ENCODE measurements at regions not wholly inside any gene's neighbourhood (a gene's known extent, or its start where the extent isn't known, plus 50 kb on each side); places are given as distances from the start of the nearest gene placed in this dataset.

DNA sequence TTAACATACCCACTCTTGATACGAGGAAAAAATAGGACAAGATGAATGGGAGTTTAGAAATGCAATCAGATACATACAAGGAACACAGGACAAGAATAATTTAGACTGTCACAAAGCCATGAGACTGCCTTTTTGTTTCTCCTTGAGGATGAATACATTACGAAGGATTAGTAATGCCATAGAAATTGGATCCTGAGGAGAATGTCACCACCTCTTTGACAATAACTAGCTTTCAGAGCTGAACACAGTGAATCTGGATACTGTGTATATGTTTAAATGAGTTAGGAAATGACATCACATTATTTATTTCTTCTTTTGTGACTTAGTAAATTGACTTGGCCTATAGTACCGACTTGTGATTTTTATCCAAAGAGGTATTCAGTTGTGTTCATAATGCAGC is 596.3 kb upstream of the CNTNAP2 start:
- H2AK5ac ChIP-seq (ENCODE audit: low read depth, low read length), result no peak overlapping the region
- H3K4ac ChIP-seq (ENCODE audit: low read depth, low read length), result no peak overlapping the region
- H3K56ac ChIP-seq (ENCODE audit: extremely low read depth, insufficient read depth, low read length), result no peak overlapping the region
- CTCF ChIA-PET, result no interaction called here
- TF ChIP-seq ELK1 (IDR thresholded peaks at IDR 0.05; ENCODE audit: borderline replicate concordance, low read depth, low read length) (no peak), CHD1 (IDR thresholded peaks at IDR 0.05; ENCODE audit: low read depth, low read length) (no peak), CEBPB (IDR thresholded peaks at IDR 0.05; ENCODE audit: low read depth, low read length) (no peak), MAFK (IDR thresholded peaks at IDR 0.05; ENCODE audit: low read depth, low read length) (no peak), MAZ (IDR thresholded peaks at IDR 0.05; ENCODE audit: borderline replicate concordance, low read depth, low read length) (no peak), POLR2A (IDR thresholded peaks at IDR 0.05; ENCODE audit: low read depth, low read length) (no peak), USF2 (IDR thresholded peaks at IDR 0.05; ENCODE audit: low read depth, low read length) (no peak), NFE2L2 (IDR thresholded peaks at IDR 0.05; ENCODE audit: low read depth, low read length) (no peak), FOS (IDR thresholded peaks at IDR 0.05; ENCODE audit: low read depth, low read length) (no peak), SMC3 (IDR thresholded peaks at IDR 0.05; ENCODE audit: low read depth, low read length) (no peak)
- no peak overlapping the region for H4K91ac ChIP-seq (ENCODE audit: insufficient read depth, low read depth, low read length)
- H3K14ac ChIP-seq (replicated peaks; ENCODE audit: low read depth, low read length), result no peak overlapping the region
- no peak overlapping the region for H2BK15ac ChIP-seq (ENCODE audit: low read depth, low read length)
- no peak overlapping the region for H2BK120ac ChIP-seq (ENCODE audit: low read depth, low read length)
- H3K36me3 ChIP-seq (ENCODE audit: control insufficient read depth, insufficient read depth, low read length), result no peaks in the 10 kb centered on the region
- no peak overlapping the region for H3K4me2 ChIP-seq (ENCODE audit: low read depth, low read length)
- no TSS peak for BruUV-seq (replicated peaks)
- H3K9ac ChIP-seq (ENCODE audit: low read depth, low read length), result no peak overlapping the region
- H3K27me3 ChIP-seq (ENCODE audit: control insufficient read depth, insufficient read depth, low read length), result no peaks in the 10 kb centered on the region
- H3K23ac ChIP-seq (ENCODE audit: low read depth, low read length), result no peak overlapping the region
- H3K79me1 ChIP-seq (ENCODE audit: low read depth in 1 of 2, low read length in 2 of 2), result no peaks in the 10 kb centered on the region
- no peak overlapping the region for H2BK20ac ChIP-seq (ENCODE audit: low read depth, low read length)
- ATAC-seq (ENCODE audit: low read depth) (no peak), DNase-seq (no peak)
- peaks cover 3% of the 10 kb centered on the region; the same call in 1 of the 2 replicates for H3K9me3 ChIP-seq (ENCODE audit: control insufficient read depth, insufficient read depth, low read length)
- H3K9me1 ChIP-seq (ENCODE audit: insufficient read depth, low read length), result no peaks in the 10 kb centered on the region
- in situ Hi-C loops (cut with MboI; ENCODE audit: low sequenced_read_pairs), result no loop called here
- no peak overlapping the region for H3K4me3 ChIP-seq (ENCODE audit: insufficient read depth, low read depth, low read length)
- H4K8ac ChIP-seq (ENCODE audit: low read depth in 2 of 2, low read length in 2 of 2), result no peak overlapping the region
- no peak overlapping the region for H2AFZ ChIP-seq (replicated peaks; ENCODE audit: low read length, poor library complexity)
- intact Hi-C loops (cut with micrococcal nuclease), result no loop called here
- no peaks in the 10 kb centered on the region for H3K4me1 ChIP-seq (ENCODE audit: control insufficient read depth, insufficient read depth, low read length)
- H4K20me1 ChIP-seq (ENCODE audit: insufficient read depth, low read length), result no peaks in the 10 kb centered on the region
- no CpG with 5 or more reads among the region's 3 CpGs for WGBS, 2 experiments (ENCODE audit: extremely low coverage in 2 of 2, insufficient read length in 1 of 2)
- H4K5ac ChIP-seq (ENCODE audit: low read depth, low read length), result no peak overlapping the region
- POLR2A ChIA-PET (ENCODE audit: unreplicated experiment), result no interaction called here
- H3K27ac ChIP-seq (ENCODE audit: insufficient read depth, low read length), result no peak overlapping the region
- H2BK5ac ChIP-seq (ENCODE audit: low read depth, low read length, poor library complexity, severe bottlenecking), result no peak overlapping the region
- H3K18ac ChIP-seq (ENCODE audit: low read depth, low read length), result no peak overlapping the region
- H2AK9ac ChIP-seq (replicated peaks; ENCODE audit: low read depth, low read length, poor library complexity), result no peak overlapping the region
- dilution Hi-C loops (cut with HindIII; ENCODE audit: low sequenced_read_pairs, unreplicated experiment), result no loop called here

Measured in IMR-90 (cell line).